WTC11 (cell line): ENCODE measurements at regions not wholly inside any gene's neighbourhood (a gene's known extent, or its start where the extent isn't known, plus 50 kb on each side); places are given as distances from the start of the nearest gene placed in this dataset.
A peak's percentile ranks its signal among the peaks of the same experiment; 100 is the strongest.

ENCODE experiments used
- ATAC-seq: fragments of 200-7000 bp; cut with Tn5 transposase; 2 replicates; pipeline ENCODE4 v1.10.0; 2021; ENCODE audit warnings: mild to moderate bottlenecking, moderate library complexity
- CTCF ChIA-PET: fragments of 300-600 bp; sonication (Branson Sonifier 250); formaldehyde crosslinking; loops from one replicate; lab custom pipeline; 2021; ENCODE audit warnings: antibody characterized with exemption; lab: Charles Lee
- POLR2A ChIA-PET: fragments of 350-600 bp; sonication (Branson Sonifier 250); formaldehyde crosslinking; loops from one replicate; lab custom pipeline; 2021; ENCODE audit warnings: antibody characterized with exemption; lab: Charles Lee
- DNase-seq: peaks from one replicate; pipeline ENCODE4 v3.0.0; 2021; ENCODE audit warnings: low spot score
- H3K27ac Mint-ChIP-seq: 2 replicates; pipeline ENCODE4 v1.8.0; 2021; ENCODE audit warnings: mixed read lengths
- H3K27me3 Mint-ChIP-seq: 2 replicates; pipeline ENCODE4 v1.8.0; 2021; ENCODE audit warnings: low read depth, mild to moderate bottlenecking, moderate library complexity, mixed read lengths
- H3K36me3 Mint-ChIP-seq: 2 replicates; pipeline ENCODE4 v1.8.0; 2021; ENCODE audit warnings: mixed read lengths
- H3K4me1 Mint-ChIP-seq: 2 replicates; pipeline ENCODE4 v1.8.0; 2022; ENCODE audit warnings: mixed read lengths
- H3K4me3 Mint-ChIP-seq: 2 replicates; pipeline ENCODE4 v1.8.0; 2021; ENCODE audit warnings: mild to moderate bottlenecking, moderate library complexity, mixed read lengths
- H3K9me3 Mint-ChIP-seq: 2 replicates; pipeline ENCODE4 v1.8.0; 2021; ENCODE audit warnings: mixed read lengths
- CREM ChIP-seq: sonication (generic); formaldehyde crosslinking; IDR thresholded peaks from 2 replicates; pipeline ENCODE4 v1.8.1; 2022; ENCODE audit warnings: mild to moderate bottlenecking, missing genetic modification reagents, moderate library complexity
- ESRRA ChIP-seq: sonication (generic); formaldehyde crosslinking; IDR thresholded peaks from 2 replicates; pipeline ENCODE4 v1.8.1; 2022; ENCODE audit warnings: mild to moderate bottlenecking, missing genetic modification reagents, borderline replicate concordance
- FOXJ3 ChIP-seq: sonication (generic); formaldehyde crosslinking; IDR thresholded peaks from 2 replicates; pipeline ENCODE4 v1.9.0; 2021; ENCODE audit warnings: missing genetic modification reagents, mild to moderate bottlenecking, borderline replicate concordance
- FOXK1 ChIP-seq: sonication (generic); formaldehyde crosslinking; IDR thresholded peaks from 2 replicates; pipeline ENCODE4 v1.8.0; 2022; ENCODE audit warnings: mild to moderate bottlenecking, moderate library complexity, missing genetic modification reagents
- GABPB1 ChIP-seq: sonication (generic); formaldehyde crosslinking; IDR thresholded peaks from 2 replicates; pipeline ENCODE4 v1.8.1; 2023; ENCODE audit warnings: mild to moderate bottlenecking, missing genetic modification reagents
- GTF2I ChIP-seq: fragments of 250-450 bp; sonication (Bioruptor Pico); conservative IDR thresholded peaks from 2 replicates; pipeline ENCODE4 v1.4.0; 2021; ENCODE audit warnings: mild to moderate bottlenecking
- IRF2 ChIP-seq: sonication (generic); formaldehyde crosslinking; IDR thresholded peaks from 2 replicates; pipeline ENCODE4 v1.8.0; 2022; ENCODE audit warnings: low read depth, missing genetic modification reagents, borderline replicate concordance
- KAT7 ChIP-seq: sonication (generic); formaldehyde crosslinking; IDR thresholded peaks from 2 replicates; pipeline ENCODE4 v1.8.1; 2023; ENCODE audit warnings: missing genetic modification reagents, mild to moderate bottlenecking, borderline replicate concordance
- MXD4 ChIP-seq: fragments of 250-450 bp; sonication (Bioruptor Pico); IDR thresholded peaks from 2 replicates; pipeline ENCODE4 v1.8.0; 2021; ENCODE audit warnings: mild to moderate bottlenecking, moderate library complexity, borderline replicate concordance
- NFYB ChIP-seq: sonication (generic); formaldehyde crosslinking; conservative IDR thresholded peaks from 2 replicates; pipeline ENCODE4 v1.8.0; 2022; ENCODE audit warnings: low read depth, missing genetic modification reagents
- OVOL2 ChIP-seq: fragments of 250-450 bp; sonication (Bioruptor Pico); IDR thresholded peaks from 2 replicates; pipeline ENCODE4 v1.9.0; 2021; ENCODE audit warnings: mild to moderate bottlenecking, borderline replicate concordance
- TEAD1 ChIP-seq: sonication (generic); formaldehyde crosslinking; IDR thresholded peaks from 2 replicates; pipeline ENCODE4 v1.8.0; 2022; ENCODE audit warnings: mild to moderate bottlenecking, missing genetic modification reagents
- TEAD4 ChIP-seq: sonication (generic); formaldehyde crosslinking; IDR thresholded peaks from 2 replicates; pipeline ENCODE4 v1.8.0; 2022; ENCODE audit warnings: mild to moderate bottlenecking, missing genetic modification reagents
- ZNF263 ChIP-seq: sonication (generic); formaldehyde crosslinking; IDR thresholded peaks from 2 replicates; pipeline ENCODE4 v1.8.1; 2022; ENCODE audit warnings: low read depth, mild to moderate bottlenecking, moderate library complexity, missing genetic modification reagents
- ZNF671 ChIP-seq: fragments of 250-450 bp; sonication (Bioruptor Pico); IDR thresholded peaks from 2 replicates; pipeline ENCODE4 v1.8.0; 2021; ENCODE audit warnings: mild to moderate bottlenecking
- TF ChIP-seq, protein P1 (sequence below): fragments of 250-450 bp; sonication (Bioruptor Pico); IDR thresholded peaks from 2 replicates; pipeline ENCODE4 v1.9.0; 2021; ENCODE audit warnings: moderate library complexity, mild to moderate bottlenecking, inconsistent platforms, borderline replicate concordance
- TF ChIP-seq, protein P2 (sequence below): sonication (generic); formaldehyde crosslinking; IDR thresholded peaks from 2 replicates; pipeline ENCODE4 v1.8.1; 2022; ENCODE audit warnings: low read depth, missing genetic modification reagents, borderline replicate concordance
- TF ChIP-seq, protein P3 (sequence below): sonication (generic); formaldehyde crosslinking; IDR thresholded peaks from 2 replicates; pipeline ENCODE4 v1.8.1; 2022; ENCODE audit warnings: missing genetic modification reagents, borderline replicate concordance
- TF ChIP-seq, protein P4 (sequence below): sonication (generic); formaldehyde crosslinking; IDR thresholded peaks from 2 replicates; pipeline ENCODE4 v1.8.0; 2023; ENCODE audit warnings: missing genetic modification reagents, mild to moderate bottlenecking, borderline replicate concordance
- TF ChIP-seq, protein P5 (sequence below): fragments of 250-450 bp; sonication (Bioruptor Pico); conservative IDR thresholded peaks from 2 replicates; pipeline ENCODE4 v1.9.0; 2021; ENCODE audit warnings: mild to moderate bottlenecking
- TF ChIP-seq, protein P6 (sequence below): sonication (generic); formaldehyde crosslinking; IDR thresholded peaks from 2 replicates; pipeline ENCODE4 v1.8.0; 2022; ENCODE audit warnings: mild to moderate bottlenecking, missing genetic modification reagents

DNA sequence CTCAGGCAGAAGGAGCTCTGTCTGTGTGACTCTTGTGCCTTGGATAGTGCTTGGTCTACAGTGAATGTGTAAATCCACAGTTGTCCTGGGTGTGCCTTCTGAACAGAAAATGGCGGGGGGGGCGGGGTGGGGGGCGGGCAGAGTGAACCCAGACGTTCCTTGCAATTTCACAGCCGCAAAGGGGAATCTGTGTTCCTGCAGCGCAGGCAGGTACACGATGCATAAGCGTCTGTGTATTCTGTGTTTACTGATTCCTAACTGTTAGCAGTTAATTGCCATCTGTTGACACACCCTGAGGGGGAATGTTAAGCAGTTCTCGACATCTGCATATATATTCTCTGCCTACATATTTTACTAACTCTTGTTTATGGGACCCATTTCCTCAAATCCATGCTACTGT lies 123.5 kb upstream of the ZFHX3 start:
- no peak for TF ChIP-seq FOXK1 (CRISPR knock-in tag)
- POLR2A ChIA-PET, result interaction anchor here (0.6 kb wide), 1 partner anchor 453 kb away, joined by 5 read pairs; no protein-coding TSS in a partner anchor
- DNase-seq (no peak), ATAC-seq (peak; percentile 38; the same call in 1 of the 2 replicates)
- Mint-ChIP-seq H3K4me1 (peaks cover 51% of the 10 kb centered on the region), H3K27me3 (peaks cover 19% of the 10 kb centered on the region), H3K27ac (no peak overlapping the region), H3K9me3 (no peaks in the 10 kb centered on the region), H3K4me3 (no peak overlapping the region), H3K36me3 (no peaks in the 10 kb centered on the region)
- CTCF ChIA-PET, result interaction anchor here (1.0 to 1.5 kb wide), 3 partner anchors 59 to 785 kb away, joined by 3 to 7 read pairs (median 4); no protein-coding TSS in a partner anchor

DNA sequence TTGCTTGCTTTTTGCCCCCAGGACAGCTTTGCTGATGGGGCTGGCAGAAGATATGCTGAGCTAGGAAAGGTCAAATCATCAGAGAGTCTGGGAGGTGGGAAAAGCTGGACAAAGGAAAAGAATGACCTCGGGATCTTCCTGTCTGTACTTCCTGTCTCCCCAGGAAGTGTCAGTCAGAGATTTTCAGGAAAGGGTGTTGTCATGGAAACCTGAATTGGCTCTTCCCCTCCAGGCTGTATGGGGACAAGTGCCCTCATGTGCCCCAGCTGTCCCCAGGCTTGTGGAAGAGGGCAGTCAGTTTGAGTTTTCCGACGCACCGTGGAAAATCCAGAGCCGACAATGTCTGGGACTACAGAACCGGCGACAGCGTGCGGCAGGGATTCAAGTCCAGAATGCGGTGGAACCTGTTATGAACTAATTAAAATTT lies 122.7 kb upstream of the ZFHX3 start:
- TF ChIP-seq FOXJ3 (no peak), GABPB1 (CRISPR knock-in tag) (no peak), CREM (CRISPR knock-in tag) (no peak), TEAD1 (no peak), ZNF263 (CRISPR knock-in tag) (no peak), KAT7 (CRISPR knock-in tag) (no peak), ZNF671 (CRISPR knock-in tag) (no peak), OVOL2 (no peak), TEAD4 (no peak), IRF2 (CRISPR knock-in tag) (no peak), MXD4 (CRISPR knock-in tag) (no peak), ESRRA (CRISPR knock-in tag) (no peak), GTF2I (CRISPR knock-in tag) (no peak), NFYB (CRISPR knock-in tag) (no peak)
- TF ChIP-seq, protein P1, sequence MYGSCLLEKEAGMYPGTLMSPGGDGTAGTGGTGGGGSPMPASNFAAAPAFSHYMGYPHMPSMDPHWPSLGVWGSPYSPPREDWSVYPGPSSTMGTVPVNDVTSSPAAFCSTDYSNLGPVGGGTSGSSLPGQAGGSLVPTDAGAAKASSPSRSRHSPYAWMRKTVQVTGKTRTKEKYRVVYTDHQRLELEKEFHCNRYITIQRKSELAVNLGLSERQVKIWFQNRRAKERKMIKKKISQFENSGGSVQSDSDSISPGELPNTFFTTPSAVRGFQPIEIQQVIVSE (CRISPR knock-in tag), result no peak
- TF ChIP-seq, protein P2, sequence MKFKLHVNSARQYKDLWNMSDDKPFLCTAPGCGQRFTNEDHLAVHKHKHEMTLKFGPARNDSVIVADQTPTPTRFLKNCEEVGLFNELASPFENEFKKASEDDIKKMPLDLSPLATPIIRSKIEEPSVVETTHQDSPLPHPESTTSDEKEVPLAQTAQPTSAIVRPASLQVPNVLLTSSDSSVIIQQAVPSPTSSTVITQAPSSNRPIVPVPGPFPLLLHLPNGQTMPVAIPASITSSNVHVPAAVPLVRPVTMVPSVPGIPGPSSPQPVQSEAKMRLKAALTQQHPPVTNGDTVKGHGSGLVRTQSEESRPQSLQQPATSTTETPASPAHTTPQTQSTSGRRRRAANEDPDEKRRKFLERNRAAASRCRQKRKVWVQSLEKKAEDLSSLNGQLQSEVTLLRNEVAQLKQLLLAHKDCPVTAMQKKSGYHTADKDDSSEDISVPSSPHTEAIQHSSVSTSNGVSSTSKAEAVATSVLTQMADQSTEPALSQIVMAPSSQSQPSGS (CRISPR knock-in tag), result no peak
- TF ChIP-seq, protein P3, sequence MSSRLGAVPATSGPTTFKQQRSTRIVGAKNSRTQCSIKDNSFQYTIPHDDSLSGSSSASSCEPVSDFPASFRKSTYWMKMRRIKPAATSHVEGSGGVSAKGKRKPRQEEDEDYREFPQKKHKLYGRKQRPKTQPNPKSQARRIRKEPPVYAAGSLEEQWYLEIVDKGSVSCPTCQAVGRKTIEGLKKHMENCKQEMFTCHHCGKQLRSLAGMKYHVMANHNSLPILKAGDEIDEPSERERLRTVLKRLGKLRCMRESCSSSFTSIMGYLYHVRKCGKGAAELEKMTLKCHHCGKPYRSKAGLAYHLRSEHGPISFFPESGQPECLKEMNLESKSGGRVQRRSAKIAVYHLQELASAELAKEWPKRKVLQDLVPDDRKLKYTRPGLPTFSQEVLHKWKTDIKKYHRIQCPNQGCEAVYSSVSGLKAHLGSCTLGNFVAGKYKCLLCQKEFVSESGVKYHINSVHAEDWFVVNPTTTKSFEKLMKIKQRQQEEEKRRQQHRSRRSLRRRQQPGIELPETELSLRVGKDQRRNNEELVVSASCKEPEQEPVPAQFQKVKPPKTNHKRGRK (CRISPR knock-in tag), result no peak
- TF ChIP-seq, protein P4, sequence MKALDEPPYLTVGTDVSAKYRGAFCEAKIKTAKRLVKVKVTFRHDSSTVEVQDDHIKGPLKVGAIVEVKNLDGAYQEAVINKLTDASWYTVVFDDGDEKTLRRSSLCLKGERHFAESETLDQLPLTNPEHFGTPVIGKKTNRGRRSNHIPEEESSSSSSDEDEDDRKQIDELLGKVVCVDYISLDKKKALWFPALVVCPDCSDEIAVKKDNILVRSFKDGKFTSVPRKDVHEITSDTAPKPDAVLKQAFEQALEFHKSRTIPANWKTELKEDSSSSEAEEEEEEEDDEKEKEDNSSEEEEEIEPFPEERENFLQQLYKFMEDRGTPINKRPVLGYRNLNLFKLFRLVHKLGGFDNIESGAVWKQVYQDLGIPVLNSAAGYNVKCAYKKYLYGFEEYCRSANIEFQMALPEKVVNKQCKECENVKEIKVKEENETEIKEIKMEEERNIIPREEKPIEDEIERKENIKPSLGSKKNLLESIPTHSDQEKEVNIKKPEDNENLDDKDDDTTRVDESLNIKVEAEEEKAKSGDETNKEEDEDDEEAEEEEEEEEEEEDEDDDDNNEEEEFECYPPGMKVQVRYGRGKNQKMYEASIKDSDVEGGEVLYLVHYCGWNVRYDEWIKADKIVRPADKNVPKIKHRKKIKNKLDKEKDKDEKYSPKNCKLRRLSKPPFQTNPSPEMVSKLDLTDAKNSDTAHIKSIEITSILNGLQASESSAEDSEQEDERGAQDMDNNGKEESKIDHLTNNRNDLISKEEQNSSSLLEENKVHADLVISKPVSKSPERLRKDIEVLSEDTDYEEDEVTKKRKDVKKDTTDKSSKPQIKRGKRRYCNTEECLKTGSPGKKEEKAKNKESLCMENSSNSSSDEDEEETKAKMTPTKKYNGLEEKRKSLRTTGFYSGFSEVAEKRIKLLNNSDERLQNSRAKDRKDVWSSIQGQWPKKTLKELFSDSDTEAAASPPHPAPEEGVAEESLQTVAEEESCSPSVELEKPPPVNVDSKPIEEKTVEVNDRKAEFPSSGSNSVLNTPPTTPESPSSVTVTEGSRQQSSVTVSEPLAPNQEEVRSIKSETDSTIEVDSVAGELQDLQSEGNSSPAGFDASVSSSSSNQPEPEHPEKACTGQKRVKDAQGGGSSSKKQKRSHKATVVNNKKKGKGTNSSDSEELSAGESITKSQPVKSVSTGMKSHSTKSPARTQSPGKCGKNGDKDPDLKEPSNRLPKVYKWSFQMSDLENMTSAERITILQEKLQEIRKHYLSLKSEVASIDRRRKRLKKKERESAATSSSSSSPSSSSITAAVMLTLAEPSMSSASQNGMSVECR (CRISPR knock-in tag), result no peak
- TF ChIP-seq, protein P5, sequence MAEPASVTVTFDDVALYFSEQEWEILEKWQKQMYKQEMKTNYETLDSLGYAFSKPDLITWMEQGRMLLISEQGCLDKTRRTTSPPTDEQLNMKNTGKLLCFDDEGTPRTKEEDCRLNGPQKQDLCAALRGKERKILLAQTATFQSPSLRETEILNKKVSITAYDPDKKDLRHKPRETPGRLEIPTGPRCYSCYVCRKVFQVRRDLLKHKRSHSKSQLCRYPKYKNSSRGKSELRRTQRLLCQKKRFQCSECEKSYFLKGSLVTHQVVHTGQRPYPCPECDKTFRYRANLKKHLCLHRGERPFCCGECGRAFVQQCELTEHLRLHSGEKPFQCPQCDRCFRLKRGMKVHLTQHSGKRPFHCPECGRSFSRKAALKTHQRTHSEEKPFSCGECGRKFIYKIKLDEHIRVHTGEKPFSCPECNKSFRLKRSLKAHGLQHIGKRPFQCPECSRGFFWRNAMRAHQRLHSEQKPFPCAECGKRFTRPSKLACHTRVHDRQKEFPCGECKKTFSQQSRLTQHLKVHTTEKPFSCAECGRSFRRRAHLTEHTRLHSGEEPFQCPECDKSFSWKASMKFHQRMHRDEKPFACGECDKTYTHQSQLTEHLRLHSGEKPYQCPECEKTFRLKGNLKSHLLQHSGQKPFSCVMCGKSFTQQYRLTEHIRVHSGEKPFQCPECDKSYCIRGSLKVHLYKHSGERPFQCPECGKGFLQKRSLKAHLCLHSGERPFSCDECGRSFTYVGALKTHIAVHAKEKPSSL (CRISPR knock-in tag), result no peak
- TF ChIP-seq, protein P6, sequence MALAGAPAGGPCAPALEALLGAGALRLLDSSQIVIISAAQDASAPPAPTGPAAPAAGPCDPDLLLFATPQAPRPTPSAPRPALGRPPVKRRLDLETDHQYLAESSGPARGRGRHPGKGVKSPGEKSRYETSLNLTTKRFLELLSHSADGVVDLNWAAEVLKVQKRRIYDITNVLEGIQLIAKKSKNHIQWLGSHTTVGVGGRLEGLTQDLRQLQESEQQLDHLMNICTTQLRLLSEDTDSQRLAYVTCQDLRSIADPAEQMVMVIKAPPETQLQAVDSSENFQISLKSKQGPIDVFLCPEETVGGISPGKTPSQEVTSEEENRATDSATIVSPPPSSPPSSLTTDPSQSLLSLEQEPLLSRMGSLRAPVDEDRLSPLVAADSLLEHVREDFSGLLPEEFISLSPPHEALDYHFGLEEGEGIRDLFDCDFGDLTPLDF (CRISPR knock-in tag), result no peak
- TF ChIP-seq, all 79 proteins: peak for 0
- POLR2A ChIA-PET, result no interaction called here
- H3K27me3 Mint-ChIP-seq, result peaks cover 19% of the 10 kb centered on the region
- ATAC-seq, result no peak
- H3K36me3 Mint-ChIP-seq, result no peaks in the 10 kb centered on the region
- CTCF ChIA-PET, result interaction anchor here (1.0 to 1.3 kb wide), 2 partner anchors 338 to 786 kb away, joined by 3 to 4 read pairs; no protein-coding TSS in a partner anchor
- no peaks in the 10 kb centered on the region for H3K9me3 Mint-ChIP-seq
- H3K4me1 Mint-ChIP-seq, result peaks cover 46% of the 10 kb centered on the region
- DNase-seq, result no peak
- no peak overlapping the region for H3K4me3 Mint-ChIP-seq
- no peak overlapping the region for H3K27ac Mint-ChIP-seq
